ENCODE measurements at regions not wholly inside any gene's neighbourhood (a gene's known extent, or its start where the extent isn't known, plus 50 kb on each side); places are given as distances from the start of the nearest gene placed in this dataset.

DNA sequence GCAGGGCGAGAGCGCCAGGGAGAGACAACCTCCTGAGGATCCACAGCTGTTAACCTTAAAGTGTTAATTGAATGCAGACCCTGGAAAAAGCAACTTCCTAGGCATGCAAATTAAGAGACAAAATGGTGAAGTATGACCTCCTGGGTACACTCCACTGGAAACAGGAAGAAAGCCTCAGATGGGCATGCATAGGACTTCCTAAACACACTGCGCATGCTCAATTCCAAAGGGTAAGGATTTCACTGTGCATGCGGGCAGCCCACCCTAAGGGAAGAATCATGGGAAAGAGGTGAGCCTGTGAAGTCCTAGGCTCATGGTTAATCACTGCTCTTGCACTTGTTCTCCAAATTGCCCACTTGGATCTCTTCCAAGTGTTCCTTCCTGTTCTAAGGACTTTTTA, 80.5 kb upstream of the CAPRIN2 start:
- Histone ChIP-seq H3K36me3 (ENCODE audit: control insufficient read depth, insufficient read depth, low read length) (no peaks in the 10 kb centered on the region), H3K27ac (ENCODE audit: low read depth, low read length) (no peak overlapping the region), H3K4me1 (ENCODE audit: control insufficient read depth, insufficient read depth, low read length) (no peaks in the 10 kb centered on the region), H3K4me3 (ENCODE audit: low read length) (no peak overlapping the region), H3K9me3 (ENCODE audit: control insufficient read depth, low read length) (peaks cover 6% of the 10 kb centered on the region), H3K9ac (ENCODE audit: extremely low read depth, low read length, poor library complexity, severe bottlenecking) (no peak overlapping the region), H3K27me3 (ENCODE audit: control insufficient read depth, insufficient read depth, low read length, poor library complexity, severe bottlenecking) (no peaks in the 10 kb centered on the region)
- Mint-ChIP-seq H3K4me1 (peaks cover 5% of the 10 kb centered on the region), H3K27ac (no peak overlapping the region), H3K9me3 (peaks cover 25% of the 10 kb centered on the region), H3K27me3 (ENCODE audit: insufficient read depth) (peaks cover 5% of the 10 kb centered on the region), H3K4me3 (no peak overlapping the region), H3K36me3 (ENCODE audit: low read depth) (no peaks in the 10 kb centered on the region)
- TF ChIP-seq, protein P1, sequence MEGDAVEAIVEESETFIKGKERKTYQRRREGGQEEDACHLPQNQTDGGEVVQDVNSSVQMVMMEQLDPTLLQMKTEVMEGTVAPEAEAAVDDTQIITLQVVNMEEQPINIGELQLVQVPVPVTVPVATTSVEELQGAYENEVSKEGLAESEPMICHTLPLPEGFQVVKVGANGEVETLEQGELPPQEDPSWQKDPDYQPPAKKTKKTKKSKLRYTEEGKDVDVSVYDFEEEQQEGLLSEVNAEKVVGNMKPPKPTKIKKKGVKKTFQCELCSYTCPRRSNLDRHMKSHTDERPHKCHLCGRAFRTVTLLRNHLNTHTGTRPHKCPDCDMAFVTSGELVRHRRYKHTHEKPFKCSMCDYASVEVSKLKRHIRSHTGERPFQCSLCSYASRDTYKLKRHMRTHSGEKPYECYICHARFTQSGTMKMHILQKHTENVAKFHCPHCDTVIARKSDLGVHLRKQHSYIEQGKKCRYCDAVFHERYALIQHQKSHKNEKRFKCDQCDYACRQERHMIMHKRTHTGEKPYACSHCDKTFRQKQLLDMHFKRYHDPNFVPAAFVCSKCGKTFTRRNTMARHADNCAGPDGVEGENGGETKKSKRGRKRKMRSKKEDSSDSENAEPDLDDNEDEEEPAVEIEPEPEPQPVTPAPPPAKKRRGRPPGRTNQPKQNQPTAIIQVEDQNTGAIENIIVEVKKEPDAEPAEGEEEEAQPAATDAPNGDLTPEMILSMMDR (conservative IDR thresholded peaks at IDR 0.05), result no peak
- WGBS, 2 experiments (ENCODE audit: insufficient coverage in 1 of 2, insufficient read length in 1 of 2), result 90 to 94% methylated on average over 4 of the region's 4 CpGs
- peak; percentile 22 for DNase-seq

DNA sequence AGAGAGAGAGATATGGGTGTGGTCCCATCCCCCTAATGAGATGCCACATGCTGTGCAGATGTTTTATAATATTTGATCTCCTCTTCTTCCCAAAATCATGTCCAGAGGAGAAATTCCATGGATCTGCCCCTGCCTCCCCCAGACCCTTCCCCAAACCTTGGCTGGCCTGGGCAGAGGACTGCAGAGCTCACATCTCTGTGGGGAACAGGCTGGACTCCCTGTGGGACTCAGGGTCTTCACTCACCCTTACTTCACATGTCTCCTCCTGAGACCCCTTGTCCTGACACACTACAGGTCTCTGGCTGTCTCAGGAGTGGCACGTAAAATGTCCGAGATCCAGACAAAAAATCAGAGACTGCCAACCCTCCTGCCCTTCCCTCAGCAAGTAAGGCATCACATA, 76.0 kb upstream of the CAPRIN2 start:
- H3K9me3 Mint-ChIP-seq, result peaks cover 25% of the 10 kb centered on the region
- no peaks in the 10 kb centered on the region for H3K4me1 Mint-ChIP-seq
- peaks cover 6% of the 10 kb centered on the region for H3K9me3 ChIP-seq (ENCODE audit: control insufficient read depth, low read length)
- H3K27ac ChIP-seq (ENCODE audit: low read depth, low read length), result no peak overlapping the region
- no peaks in the 10 kb centered on the region for H3K4me1 ChIP-seq (ENCODE audit: control insufficient read depth, insufficient read depth, low read length)
- no peaks in the 10 kb centered on the region for H3K27me3 ChIP-seq (ENCODE audit: control insufficient read depth, insufficient read depth, low read length, poor library complexity, severe bottlenecking)
- whole genome bisulfite sequencing, 2 experiments (ENCODE audit: insufficient coverage in 1 of 2, insufficient read length in 1 of 2), result 87 to 96% methylated on average over 2 of the region's 2 CpGs
- no peaks in the 10 kb centered on the region for H3K36me3 ChIP-seq (ENCODE audit: control insufficient read depth, insufficient read depth, low read length)
- H3K9ac ChIP-seq (ENCODE audit: extremely low read depth, low read length, poor library complexity, severe bottlenecking), result no peak overlapping the region
- TF ChIP-seq, protein P1 (conservative IDR thresholded peaks at IDR 0.05), result no peak
- DNase-seq, result peak; percentile 34
- H3K4me3 Mint-ChIP-seq, result no peak overlapping the region
- peaks cover 38% of the 10 kb centered on the region for H3K27me3 Mint-ChIP-seq (ENCODE audit: insufficient read depth)
- no peak overlapping the region for H3K27ac Mint-ChIP-seq
- H3K36me3 Mint-ChIP-seq (ENCODE audit: low read depth), result no peaks in the 10 kb centered on the region
- no peak overlapping the region for H3K4me3 ChIP-seq (ENCODE audit: low read length)

DNA sequence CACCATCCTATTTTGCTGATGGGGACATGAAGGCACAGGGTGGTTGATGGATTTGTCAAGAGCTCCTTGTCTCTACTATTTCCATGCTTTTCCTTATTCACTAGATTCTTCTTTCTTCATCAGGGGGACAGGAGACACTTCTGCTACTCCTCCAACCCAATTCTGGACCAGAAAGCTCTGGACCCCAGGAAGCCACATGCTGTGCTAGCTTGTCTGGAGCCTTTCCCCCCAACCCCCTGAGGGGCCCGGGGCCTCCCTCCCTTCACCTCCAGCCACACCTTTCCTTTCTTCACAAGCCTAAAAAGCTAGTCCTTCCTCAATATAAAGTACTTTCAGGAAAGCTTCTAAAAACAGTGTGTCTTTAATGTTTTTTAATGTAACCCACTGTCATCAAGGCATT, 75.1 kb upstream of the CAPRIN2 start:
- Mint-ChIP-seq H3K36me3 (ENCODE audit: low read depth) (no peaks in the 10 kb centered on the region), H3K27ac (no peak overlapping the region), H3K27me3 (ENCODE audit: insufficient read depth) (peaks cover 43% of the 10 kb centered on the region), H3K4me1 (no peaks in the 10 kb centered on the region), H3K9me3 (peaks cover 25% of the 10 kb centered on the region), H3K4me3 (no peak overlapping the region)
- H3K27ac ChIP-seq (ENCODE audit: low read depth, low read length), result no peak overlapping the region
- no peak overlapping the region for H3K9ac ChIP-seq (ENCODE audit: extremely low read depth, low read length, poor library complexity, severe bottlenecking)
- H3K4me3 ChIP-seq (ENCODE audit: low read length), result no peak overlapping the region
- H3K9me3 ChIP-seq (ENCODE audit: control insufficient read depth, low read length), result peaks cover 6% of the 10 kb centered on the region
- no peaks in the 10 kb centered on the region for H3K4me1 ChIP-seq (ENCODE audit: control insufficient read depth, insufficient read depth, low read length)
- H3K27me3 ChIP-seq (ENCODE audit: control insufficient read depth, insufficient read depth, low read length, poor library complexity, severe bottlenecking), result peaks cover 2% of the 10 kb centered on the region
- WGBS, 2 experiments (ENCODE audit: insufficient coverage in 1 of 2, insufficient read length in 1 of 2), result 73% methylated on average over 1 of the region's 1 CpG; no CpG with 5 or more reads in 1 of the 2 experiments
- peak; percentile 17 for DNase-seq
- TF ChIP-seq, protein P1 (conservative IDR thresholded peaks at IDR 0.05), result no peak
- H3K36me3 ChIP-seq (ENCODE audit: control insufficient read depth, insufficient read depth, low read length), result no peaks in the 10 kb centered on the region
